CD4-positive, alpha-beta T cell (primary cell): ENCODE measurements at regions not wholly inside any gene's neighbourhood (a gene's known extent, or its start where the extent isn't known, plus 50 kb on each side); places are given as distances from the start of the nearest gene placed in this dataset.

Experiments
- ATAC-seq: fragments of 200-7000 bp; cut with Tn5 transposase; one replicate; pipeline ENCODE4 v1.10.0; 2022; ENCODE audit warnings: mild to moderate bottlenecking; ENCODE audit not compliant: poor library complexity
- CTCF ChIA-PET: fragments of 350-600 bp; sonication (Branson Sonifier 250); formaldehyde crosslinking; loops from one replicate; lab custom pipeline; 2021; ENCODE audit warnings: antibody characterized with exemption, inconsistent platforms; lab: Charles Lee
- POLR2A ChIA-PET: fragments of 350-600 bp; sonication (Branson Sonifier 250); formaldehyde crosslinking; loops from one replicate; lab custom pipeline; 2021; ENCODE audit warnings: antibody characterized with exemption, inconsistent platforms; lab: Charles Lee
- DNase-seq, 14 experiments: peaks; one replicate each; pipeline ENCODE4 v3.0.0-alpha.2; 2013 to 2020; ENCODE audit warnings: mixed read lengths in 2 of 14
- H3K27ac ChIP-seq, 2 donors: one replicate each; pipeline versions ENCODE4 v1.5.1 to v1.7.0; 2013; ENCODE audit warnings: low read length in 2 of 2, low read depth in 1 of 2, mild to moderate bottlenecking in 1 of 2
- H3K27me3 ChIP-seq, 2 experiments: 1 replicate in 1 of 2; 2 replicates in 1 of 2; pipeline versions ENCODE4 v1.6.1 to v1.7.0; 2013; ENCODE audit warnings: low read length in 2 of 2, control low read depth in 1 of 2, mild to moderate bottlenecking in 1 of 2, moderate library complexity in 1 of 2; ENCODE audit not compliant: insufficient read depth in 2 of 2, control insufficient read depth in 1 of 2
- H3K36me3 ChIP-seq: one replicate; pipeline ENCODE4 v1.6.1; 2013; ENCODE audit warnings: low read length, control low read depth; ENCODE audit not compliant: insufficient read depth
- H3K4me1 ChIP-seq: one replicate; pipeline ENCODE4 v1.6.1; 2013; ENCODE audit warnings: low read length, control low read depth; ENCODE audit not compliant: insufficient read depth
- H3K4me3 ChIP-seq: one replicate; pipeline ENCODE4 v1.5.1; 2013; ENCODE audit warnings: mild to moderate bottlenecking, low read length, moderate library complexity
- H3K9me3 ChIP-seq, 2 experiments: 1 replicate in 1 of 2; 2 replicates in 1 of 2; pipeline versions ENCODE4 v1.6.1 to v1.7.0; 2013; ENCODE audit warnings: low read length in 2 of 2, mild to moderate bottlenecking in 2 of 2, control low read depth in 1 of 2, moderate library complexity in 1 of 2; ENCODE audit not compliant: control insufficient read depth in 1 of 2, insufficient read depth in 1 of 2
- H3K27ac Mint-ChIP-seq: one replicate; pipeline ENCODE4 v1.8.0; 2020; ENCODE audit warnings: mixed read lengths
- H3K27me3 Mint-ChIP-seq: one replicate; pipeline ENCODE4 v1.8.0; 2021; ENCODE audit warnings: mixed read lengths
- H3K36me3 Mint-ChIP-seq: one replicate; pipeline ENCODE4 v1.8.0; 2021; ENCODE audit warnings: low read depth, mixed read lengths
- H3K4me1 Mint-ChIP-seq: one replicate; pipeline ENCODE4 v1.8.0; 2021; ENCODE audit warnings: low read depth, mixed read lengths
- H3K4me3 Mint-ChIP-seq: one replicate; pipeline ENCODE4 v1.8.0; 2020; ENCODE audit warnings: mild to moderate bottlenecking, mixed read lengths
- H3K9me3 Mint-ChIP-seq: one replicate; pipeline ENCODE4 v1.8.0; 2020; ENCODE audit warnings: mixed read lengths
- CTCF ChIP-seq: fragments of 200-600 bp; IDR thresholded peaks from one replicate; pipeline ENCODE4 v1.8.0; 2022; ENCODE audit warnings: antibody characterized with exemption, mild to moderate bottlenecking
- intact Hi-C, 2 experiments: fragments of 100-400 bp; cut with DNase I in 1 of 2; cut with micrococcal nuclease in 1 of 2; formaldehyde crosslinking; loops; one replicate each; pipeline versions ENCODE4 v1.15.1 to v1.9.0; 2023 to 2025; cut with DNase I, micrococcal nuclease

GRCh38 chr6:137687818-137688217 is 179.2 kb upstream of the TNFAIP3 start:
- Mint-ChIP-seq H3K27me3 (no peaks in the 10 kb centered on the region), H3K36me3 (no peaks in the 10 kb centered on the region), H3K4me3 (no peak overlapping the region), H3K9me3 (no peaks in the 10 kb centered on the region), H3K4me1 (no peaks in the 10 kb centered on the region), H3K27ac (no peak overlapping the region)
- DNase-seq, result no peak
- no peak for ATAC-seq
- Histone ChIP-seq H3K27ac (no peak overlapping the region), H3K4me1 (no peaks in the 10 kb centered on the region), H3K4me3 (no peak overlapping the region), H3K9me3 (no peaks in the 10 kb centered on the region), H3K27me3 (no peaks in the 10 kb centered on the region), H3K36me3 (no peaks in the 10 kb centered on the region)
- TF ChIP-seq CTCF, result no peak
- intact Hi-C loops, result no loop called here
- ChIA-PET POLR2A (no interaction called here), CTCF (interaction anchor here (1.4 to 2.3 kb wide), 2 partner anchors 288 to 319 kb away, joined by 3 to 5 read pairs; no protein-coding TSS in a partner anchor)

GRCh38 chr6:137688230-137688971 is 178.7 kb upstream of the TNFAIP3 start:
- Histone ChIP-seq H3K4me1 (no peaks in the 10 kb centered on the region), H3K4me3 (no peak overlapping the region), H3K27me3 (no peaks in the 10 kb centered on the region), H3K9me3 (no peaks in the 10 kb centered on the region), H3K36me3 (no peaks in the 10 kb centered on the region), H3K27ac (no peak overlapping the region)
- no peak for TF ChIP-seq CTCF
- H3K4me3 Mint-ChIP-seq, result no peak overlapping the region
- H3K9me3 Mint-ChIP-seq, result no peaks in the 10 kb centered on the region
- DNase-seq, result no peak
- CTCF ChIA-PET, result interaction anchor here (1.4 to 2.3 kb wide), 2 partner anchors 287 to 319 kb away, joined by 3 to 5 read pairs; no protein-coding TSS in a partner anchor
- POLR2A ChIA-PET, result no interaction called here
- intact Hi-C loops, result no loop called here
- no peaks in the 10 kb centered on the region for H3K4me1 Mint-ChIP-seq
- H3K27me3 Mint-ChIP-seq, result no peaks in the 10 kb centered on the region
- no peaks in the 10 kb centered on the region for H3K36me3 Mint-ChIP-seq
- ATAC-seq, result no peak
- H3K27ac Mint-ChIP-seq, result no peak overlapping the region

GRCh38 chr6:137689377-137689776 is 177.7 kb upstream of the TNFAIP3 start:
- CTCF ChIA-PET, result no interaction called here

More at GRCh38 chr6:137689377-137689776, 177.7 kb upstream of the TNFAIP3 start:
- Mint-ChIP-seq H3K27me3 (no peaks in the 10 kb centered on the region), H3K4me1 (no peaks in the 10 kb centered on the region), H3K36me3 (no peaks in the 10 kb centered on the region), H3K4me3 (no peak overlapping the region), H3K9me3 (no peaks in the 10 kb centered on the region), H3K27ac (no peak overlapping the region)
- POLR2A ChIA-PET, result interaction anchor here (0.6 kb wide), 1 partner anchor 287 kb away, joined by 3 read pairs; no protein-coding TSS in a partner anchor
- Histone ChIP-seq H3K9me3 (no peaks in the 10 kb centered on the region), H3K36me3 (no peaks in the 10 kb centered on the region), H3K4me3 (no peak overlapping the region), H3K4me1 (no peaks in the 10 kb centered on the region), H3K27ac (no peak overlapping the region), H3K27me3 (no peaks in the 10 kb centered on the region)
- intact Hi-C loops, result no loop called here
- ATAC-seq (no peak), DNase-seq (no peak)
- no peak for TF ChIP-seq CTCF
